H1 (cell line): ENCODE measurements at regions not wholly inside any gene's neighbourhood (a gene's known extent, or its start where the extent isn't known, plus 50 kb on each side); places are given as distances from the start of the nearest gene placed in this dataset.
A peak's percentile ranks its signal among the peaks of the same experiment; 100 is the strongest.

Experiments
- CTCF ChIA-PET: fragments of 300-600 bp; sonication (Branson Sonifier 250); formaldehyde crosslinking; loops from one replicate; lab custom pipeline; 2021; ENCODE audit not compliant: partially characterized antibody; lab: Charles Lee
- POLR2A ChIA-PET: fragments of 300-600 bp; sonication (Branson Sonifier 250); formaldehyde crosslinking; loops from one replicate; lab custom pipeline; 2021; ENCODE audit warnings: inconsistent platforms; ENCODE audit not compliant: partially characterized antibody; lab: Charles Lee
- DNase-seq, 2 experiments: peaks; one replicate each; pipeline versions ENCODE4 v3.0.0 to v3.0.0-alpha.2; 2010 to 2022; ENCODE audit warnings: low spot score in 2 of 2, low read depth in 1 of 2, mixed read lengths in 1 of 2
- FAIRE-seq: peaks from 2 replicates; lab custom pipeline; 2011; peaks lifted over from hg19 to GRCh38; lab: Jason Lieb, UNC
- H2AFZ ChIP-seq: 2 replicates; pipeline ENCODE4 v1.8.1; 2012; ENCODE audit warnings: low read length, inconsistent platforms
- H2AK5ac ChIP-seq: 2 replicates; pipeline ENCODE4 v1.6.1; 2013; ENCODE audit warnings: low read depth, low read length
- H2BK120ac ChIP-seq: replicated peaks from 2 replicates; pipeline ENCODE3; 2013; ENCODE audit warnings: low read depth, low read length, inconsistent platforms
- H2BK12ac ChIP-seq: 2 replicates; pipeline ENCODE4 v1.6.1; 2013; ENCODE audit warnings: low read depth, low read length
- H2BK15ac ChIP-seq: 2 replicates; pipeline ENCODE4 v1.6.1; 2013; ENCODE audit warnings: low read length
- H2BK20ac ChIP-seq: 2 replicates; pipeline ENCODE4 v1.6.1; 2013; ENCODE audit warnings: low read length
- H2BK5ac ChIP-seq: 2 replicates; pipeline ENCODE4 v1.6.1; 2013; ENCODE audit warnings: low read depth, low read length
- H3K14ac ChIP-seq: 2 replicates; pipeline ENCODE4 v1.6.1; 2013; ENCODE audit warnings: inconsistent platforms; ENCODE audit not compliant: insufficient read length
- H3K18ac ChIP-seq: 2 replicates; pipeline ENCODE4 v1.6.1; 2013; ENCODE audit warnings: low read length; ENCODE audit errors: extremely low read depth
- H3K23ac ChIP-seq: 2 replicates; pipeline ENCODE4 v1.6.1; 2013; ENCODE audit warnings: inconsistent platforms; ENCODE audit not compliant: insufficient read length
- H3K23me2 ChIP-seq: 2 replicates; pipeline ENCODE4 v1.6.1; 2013; ENCODE audit warnings: low read depth, low read length
- H3K27ac ChIP-seq: 2 replicates; pipeline ENCODE4 v1.6.1; 2011; ENCODE audit warnings: low read depth, low read length, inconsistent platforms
- H3K27me3 ChIP-seq, 4 experiments: replicated peaks in 1 of 4; 1 replicate in 1 of 4; 2 replicates in 3 of 4; pipeline versions ENCODE4 v1.6.1 to v1.8.1; 2011 to 2013; ENCODE audit warnings: low read length in 3 of 4, mild to moderate bottlenecking in 3 of 4, inconsistent platforms in 2 of 4, mixed read lengths in 2 of 4, moderate library complexity in 1 of 4; ENCODE audit not compliant: control insufficient read depth in 3 of 4, insufficient read depth in 3 of 4; ENCODE audit errors: extremely low read depth in 1 of 4
- H3K36me3 ChIP-seq, 4 experiments: 2 replicates each; pipeline versions ENCODE4 v1.6.1 to v1.8.1; 2011 to 2013; ENCODE audit warnings: mild to moderate bottlenecking in 4 of 4, low read length in 3 of 4, moderate library complexity in 2 of 4, control low read depth in 1 of 4, inconsistent platforms in 1 of 4; ENCODE audit not compliant: insufficient read depth in 4 of 4, control insufficient read depth in 2 of 4
- H3K4ac ChIP-seq: replicated peaks from 2 replicates; pipeline ENCODE3; 2013; ENCODE audit warnings: low read length, low read depth, mixed read lengths, inconsistent platforms; ENCODE audit not compliant: insufficient read length
- H3K4me1 ChIP-seq, 4 experiments: replicated peaks in 1 of 4; 1 replicate in 1 of 4; 2 replicates in 3 of 4; pipeline versions ENCODE4 v1.6.1 to v1.8.1; 2011 to 2013; ENCODE audit warnings: low read length in 3 of 4, inconsistent platforms in 2 of 4, mixed read lengths in 1 of 4; ENCODE audit not compliant: insufficient read depth in 4 of 4, control insufficient read depth in 3 of 4
- H3K4me2 ChIP-seq, 2 experiments: 2 replicates each; pipeline versions ENCODE4 v1.6.1 to v1.8.1; 2011 to 2013; ENCODE audit warnings: low read depth in 2 of 2, low read length in 2 of 2, control low read depth in 1 of 2, inconsistent platforms in 1 of 2, mild to moderate bottlenecking in 1 of 2; ENCODE audit not compliant: insufficient read depth in 1 of 2
- H3K4me3 ChIP-seq, 4 experiments: fragments of 200-600, 300-600 bp in 1 of 4; sonication (generic), shearing (Covaris generic), sonication (Bioruptor Twin) in 1 of 4; 2 replicates each; pipeline versions ENCODE4 v1.5.1 to v1.8.1; 2011 to 2016; ENCODE audit warnings: low read length in 4 of 4, low read depth in 3 of 4, control low read depth in 2 of 4, inconsistent platforms in 2 of 4, mild to moderate bottlenecking in 2 of 4, mixed read lengths in 1 of 4, moderate library complexity in 1 of 4; ENCODE audit not compliant: insufficient read depth in 2 of 4; ENCODE audit errors: extremely low read depth in 1 of 4
- H3K56ac ChIP-seq: replicated peaks from 2 replicates; pipeline ENCODE3; 2013; ENCODE audit warnings: low read depth, mild to moderate bottlenecking, mixed read lengths, low read length, inconsistent platforms; ENCODE audit not compliant: insufficient read length
- H3K79me1 ChIP-seq: 2 replicates; pipeline ENCODE4 v1.6.1; 2013; ENCODE audit warnings: low read depth, low read length, control low read depth
- H3K79me2 ChIP-seq, 2 experiments: 2 replicates each; pipeline versions ENCODE4 v1.6.1 to v1.8.1; 2012 to 2013; ENCODE audit warnings: low read length in 2 of 2, mild to moderate bottlenecking in 2 of 2, inconsistent platforms in 1 of 2; ENCODE audit not compliant: insufficient read depth in 2 of 2, control insufficient read depth in 1 of 2
- H3K9ac ChIP-seq, 4 experiments: replicated peaks in 1 of 4; 1 replicate in 1 of 4; 2 replicates in 3 of 4; pipeline versions ENCODE4 v1.6.1 to v1.8.1; 2011 to 2013; ENCODE audit warnings: low read depth in 3 of 4, low read length in 3 of 4, control low read depth in 2 of 4, mild to moderate bottlenecking in 2 of 4, moderate library complexity in 2 of 4, inconsistent platforms in 1 of 4; ENCODE audit errors: extremely low read depth in 1 of 4
- H3K9me3 ChIP-seq, 2 experiments: 2 replicates each; pipeline versions ENCODE4 v1.6.1 to v1.8.1; 2012 to 2013; ENCODE audit warnings: mild to moderate bottlenecking in 2 of 2, moderate library complexity in 2 of 2, control low read depth in 1 of 2, inconsistent platforms in 1 of 2, low read depth in 1 of 2, low read length in 1 of 2, mixed read lengths in 1 of 2; ENCODE audit not compliant: insufficient read depth in 2 of 2
- H4K20me1 ChIP-seq, 2 experiments: replicated peaks in 1 of 2; 2 replicates each; pipeline versions ENCODE3 to v1.8.1; 2011 to 2013; ENCODE audit warnings: inconsistent platforms in 2 of 2, low read length in 2 of 2, mild to moderate bottlenecking in 1 of 2; ENCODE audit not compliant: insufficient read depth in 2 of 2, control insufficient read depth in 1 of 2
- H4K5ac ChIP-seq: 2 replicates; pipeline ENCODE4 v1.6.1; 2013; ENCODE audit warnings: low read length, low read depth, mixed read lengths, inconsistent platforms; ENCODE audit not compliant: insufficient read length
- H4K8ac ChIP-seq: 2 replicates; pipeline ENCODE4 v1.8.0; 2013; ENCODE audit warnings: mild to moderate bottlenecking, moderate library complexity, low read length, inconsistent platforms; ENCODE audit not compliant: insufficient read depth; ENCODE audit errors: extremely low read depth
- H4K91ac ChIP-seq: replicated peaks from 2 replicates; pipeline ENCODE3; 2013; ENCODE audit warnings: low read length, mixed read lengths, inconsistent platforms; ENCODE audit not compliant: insufficient read length
- RAD21 ChIP-seq, 2 experiments: IDR thresholded peaks in 1 of 2; conservative IDR thresholded peaks in 1 of 2; 2 replicates each; pipeline ENCODE4 v1.6.1; 2011; ENCODE audit warnings: low read depth in 2 of 2, low read length in 2 of 2, improper control_type of control experiment in 1 of 2, inconsistent platforms in 1 of 2, mild to moderate bottlenecking in 1 of 2, moderate library complexity in 1 of 2
- TCF12 ChIP-seq: IDR thresholded peaks from 2 replicates; pipeline ENCODE4 v1.6.1; 2011; ENCODE audit warnings: low read depth, mild to moderate bottlenecking, low read length
- WGBS, 2 experiments: shearing (Covaris generic) in 1 of 2; methylation state at CpG; one replicate each; pipeline versions ENCODE4 v1.1.6 to v1.1.7; 2013 to 2015; ENCODE audit warnings: low lambda C conversion rate in 2 of 2, mixed read lengths in 2 of 2, inconsistent platforms in 1 of 2, low coverage in 1 of 2, missing lambda C conversion rate in 1 of 2; ENCODE audit not compliant: insufficient replicate concordance in 2 of 2, insufficient coverage in 1 of 2, insufficient read length in 1 of 2; ENCODE audit errors: extremely low coverage in 1 of 2, missing lambda C conversion rate in 1 of 2; 5-methylcytosine and 5-hydroxymethylcytosine counted together
- TF ChIP-seq, protein P1 (sequence below), 3 experiments: IDR thresholded peaks; 1 replicate in 2 of 3; 2 replicates in 1 of 3; pipeline versions ENCODE4 v1.5.1 to v1.6.1; 2011; ENCODE audit warnings: low read length in 3 of 3, mild to moderate bottlenecking in 3 of 3, inconsistent platforms in 2 of 3, low read depth in 1 of 3, moderate library complexity in 1 of 3; ENCODE audit not compliant: insufficient read depth in 1 of 3; ENCODE audit errors: control extremely low read depth in 1 of 3

DNA sequence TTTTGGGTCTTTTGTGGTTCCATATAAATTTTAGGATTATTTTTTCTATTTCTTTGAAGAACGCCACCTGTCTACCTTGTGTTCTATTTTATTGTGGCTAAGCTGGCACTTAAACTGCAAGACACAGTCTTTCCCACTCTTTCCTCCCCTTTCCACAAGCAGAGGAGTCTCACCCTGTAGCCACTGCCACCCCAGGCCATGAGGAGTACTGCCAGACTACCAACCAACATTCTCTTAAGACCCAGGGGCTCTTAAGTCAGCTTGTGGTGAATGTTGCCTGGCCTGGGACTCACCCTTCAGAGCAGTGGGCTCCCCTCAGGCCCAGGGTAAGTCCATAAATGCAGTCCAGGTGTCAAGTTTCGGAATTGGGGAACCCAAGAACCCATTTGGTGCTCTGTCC lies 58.0 kb upstream of the FMR1 start:
- Histone ChIP-seq H3K4me2 (no peak overlapping the region), H3K23me2 (no peaks in the 10 kb centered on the region), H3K79me1 (no peaks in the 10 kb centered on the region), H3K4me1 (no peaks in the 10 kb centered on the region), H3K56ac (no peak overlapping the region), H4K91ac (no peak overlapping the region), H2AFZ (no peak overlapping the region), H2BK5ac (no peak overlapping the region), H2BK15ac (no peak overlapping the region), H3K4ac (no peak overlapping the region), H3K4me3 (no peak overlapping the region), H2AK5ac (no peak overlapping the region), H3K14ac (no peak overlapping the region), H3K9me3 (no peaks in the 10 kb centered on the region), H2BK20ac (no peak overlapping the region), H3K27ac (no peak overlapping the region), H4K5ac (no peak overlapping the region), H3K9ac (no peak overlapping the region), H4K8ac (no peak overlapping the region), H2BK120ac (no peak overlapping the region), H4K20me1 (no peaks in the 10 kb centered on the region), H3K18ac (no peak overlapping the region), H2BK12ac (no peak overlapping the region), H3K36me3 (no peaks in the 10 kb centered on the region), H3K79me2 (no peaks in the 10 kb centered on the region), H3K23ac (no peak overlapping the region), H3K27me3 (no peaks in the 10 kb centered on the region)
- POLR2A ChIA-PET, result no interaction called here
- TF ChIP-seq TCF12 (no peak), RAD21 (IDR thresholded peaks at IDR 0.05 in 1 of 2, conservative IDR thresholded peaks at IDR 0.05 in 1 of 2; ENCODE audit: low read depth in 2 of 2, low read length in 2 of 2) (0 out of 4 replicates have a peak, but pooled peaks of 1 of the 2 experiments have one; percentile 8)
- TF ChIP-seq, protein P1, sequence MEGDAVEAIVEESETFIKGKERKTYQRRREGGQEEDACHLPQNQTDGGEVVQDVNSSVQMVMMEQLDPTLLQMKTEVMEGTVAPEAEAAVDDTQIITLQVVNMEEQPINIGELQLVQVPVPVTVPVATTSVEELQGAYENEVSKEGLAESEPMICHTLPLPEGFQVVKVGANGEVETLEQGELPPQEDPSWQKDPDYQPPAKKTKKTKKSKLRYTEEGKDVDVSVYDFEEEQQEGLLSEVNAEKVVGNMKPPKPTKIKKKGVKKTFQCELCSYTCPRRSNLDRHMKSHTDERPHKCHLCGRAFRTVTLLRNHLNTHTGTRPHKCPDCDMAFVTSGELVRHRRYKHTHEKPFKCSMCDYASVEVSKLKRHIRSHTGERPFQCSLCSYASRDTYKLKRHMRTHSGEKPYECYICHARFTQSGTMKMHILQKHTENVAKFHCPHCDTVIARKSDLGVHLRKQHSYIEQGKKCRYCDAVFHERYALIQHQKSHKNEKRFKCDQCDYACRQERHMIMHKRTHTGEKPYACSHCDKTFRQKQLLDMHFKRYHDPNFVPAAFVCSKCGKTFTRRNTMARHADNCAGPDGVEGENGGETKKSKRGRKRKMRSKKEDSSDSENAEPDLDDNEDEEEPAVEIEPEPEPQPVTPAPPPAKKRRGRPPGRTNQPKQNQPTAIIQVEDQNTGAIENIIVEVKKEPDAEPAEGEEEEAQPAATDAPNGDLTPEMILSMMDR (IDR thresholded peaks at IDR 0.05; ENCODE audit: control extremely low read depth in 1 of 3, insufficient read depth in 1 of 3, low read depth in 1 of 3, low read length in 3 of 3), result peak in 2 of 3 experiments; percentile 33 to 43; a peak in 2 of 4 replicates
- DNase-seq (peak in 1 of 2 experiments; percentile 1), FAIRE-seq (peak; percentile 32)
- 83% methylated on average over 2 of the region's 2 CpGs; no CpG with 5 or more reads in 1 of the 2 experiments for WGBS, 2 experiments
- CTCF ChIA-PET, result interaction anchor here (0.7 to 1.0 kb wide), 2 partner anchors 29 to 57 kb away, joined by 3 to 5 read pairs; no protein-coding TSS in a partner anchor
